Right lobe of liver (tissue), 4 donors: ENCODE measurements at regions not wholly inside any gene's neighbourhood (a gene's known extent, or its start where the extent isn't known, plus 50 kb on each side); places are given as distances from the start of the nearest gene placed in this dataset.
"Not testable (repeated sequence)": the region's sequence is repeated elsewhere in the genome, so short reads cannot be mapped to it uniquely, and the experiment has no call there.

Experiments
- CTCF ChIP-seq, 4 donors: fragments of 200-600 bp in 3 of 4; fragments of 450-650 bp in 1 of 4; IDR thresholded peaks; one replicate each; pipeline versions ENCODE4 v1.5.1 to v1.8.0; 2016 to 2022; ENCODE audit warnings: antibody characterized with exemption in 4 of 4, mild to moderate bottlenecking in 2 of 4
- POLR2A ChIP-seq: fragments of 450-650 bp; IDR thresholded peaks from one replicate; pipeline ENCODE4 v1.6.1; 2017; ENCODE audit warnings: antibody characterized with exemption, mild to moderate bottlenecking
- donor health status: DM: no; HTN: no; CAD: no.
- donor health status: DM: no; HTN: no; CAD: no.
- donor health status: DM: no; HTN: yes; CAD: no.

GRCh38 chr16:51977506-51977905 lies 569.4 kb downstream of the TOX3 start:
- not testable (repeated sequence) for TF ChIP-seq CTCF (IDR thresholded peaks at IDR 0.05); POLR2A
